ENCODE measurements at regions not wholly inside any gene's neighbourhood (a gene's known extent, or its start where the extent isn't known, plus 50 kb on each side); places are given as distances from the start of the nearest gene placed in this dataset.

DNA sequence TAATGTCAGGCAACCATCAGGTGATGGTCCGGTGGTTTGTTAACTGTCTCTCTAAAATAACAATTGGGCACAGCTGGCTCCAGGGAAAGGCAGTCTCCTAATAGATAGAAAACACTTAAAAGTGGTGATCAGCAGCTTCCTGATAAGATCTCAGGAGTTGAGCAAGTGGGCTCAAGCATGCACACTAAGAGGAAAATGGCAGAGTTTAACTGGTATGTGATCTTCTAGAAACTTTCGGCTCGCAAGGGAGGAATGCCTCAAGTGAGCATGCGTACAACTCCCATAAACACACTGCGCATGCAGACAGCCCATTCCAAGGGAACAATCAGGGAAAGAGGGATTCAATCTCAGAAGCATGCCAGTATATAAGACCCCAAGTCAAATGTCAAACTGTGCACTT, 52.2 kb upstream of the VTCN1 start:
- H3K27ac ChIP-seq = no peak overlapping the region
- ChIA-PET CTCF (no interaction called here), POLR2A (ENCODE audit: low non-redundant PET) (interaction anchor here (0.6 kb wide), 1 partner anchor 1572 kb away, joined by 3 read pairs; no protein-coding TSS in a partner anchor)
- TF ChIP-seq, protein P1, sequence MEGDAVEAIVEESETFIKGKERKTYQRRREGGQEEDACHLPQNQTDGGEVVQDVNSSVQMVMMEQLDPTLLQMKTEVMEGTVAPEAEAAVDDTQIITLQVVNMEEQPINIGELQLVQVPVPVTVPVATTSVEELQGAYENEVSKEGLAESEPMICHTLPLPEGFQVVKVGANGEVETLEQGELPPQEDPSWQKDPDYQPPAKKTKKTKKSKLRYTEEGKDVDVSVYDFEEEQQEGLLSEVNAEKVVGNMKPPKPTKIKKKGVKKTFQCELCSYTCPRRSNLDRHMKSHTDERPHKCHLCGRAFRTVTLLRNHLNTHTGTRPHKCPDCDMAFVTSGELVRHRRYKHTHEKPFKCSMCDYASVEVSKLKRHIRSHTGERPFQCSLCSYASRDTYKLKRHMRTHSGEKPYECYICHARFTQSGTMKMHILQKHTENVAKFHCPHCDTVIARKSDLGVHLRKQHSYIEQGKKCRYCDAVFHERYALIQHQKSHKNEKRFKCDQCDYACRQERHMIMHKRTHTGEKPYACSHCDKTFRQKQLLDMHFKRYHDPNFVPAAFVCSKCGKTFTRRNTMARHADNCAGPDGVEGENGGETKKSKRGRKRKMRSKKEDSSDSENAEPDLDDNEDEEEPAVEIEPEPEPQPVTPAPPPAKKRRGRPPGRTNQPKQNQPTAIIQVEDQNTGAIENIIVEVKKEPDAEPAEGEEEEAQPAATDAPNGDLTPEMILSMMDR (conservative IDR thresholded peaks at IDR 0.05; ENCODE audit: low read depth) = no peak
- DNase-seq (ENCODE audit: low spot score) = no peak

DNA sequence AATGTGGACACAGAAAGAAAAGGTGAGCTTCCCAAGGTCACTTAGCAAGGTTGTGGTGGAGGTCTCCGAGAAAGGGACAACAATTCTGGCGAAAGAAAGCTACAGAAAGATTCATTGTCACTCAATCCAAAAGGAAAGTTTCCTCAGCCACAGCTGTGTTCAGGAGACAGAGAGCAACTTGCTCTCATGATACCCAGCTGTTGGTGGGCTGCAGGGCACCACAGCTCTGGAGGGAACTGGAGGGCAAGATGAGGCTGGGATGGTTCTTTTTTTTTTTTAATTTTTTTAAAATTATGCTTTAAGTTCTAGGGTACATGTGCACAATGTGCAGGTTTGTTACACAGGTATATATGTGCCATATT, 50.7 kb upstream of the VTCN1 start:
- ChIA-PET CTCF (no interaction called here), POLR2A (ENCODE audit: low non-redundant PET) (no interaction called here)
- H3K27ac ChIP-seq = no peak overlapping the region
- TF ChIP-seq, protein P1 (conservative IDR thresholded peaks at IDR 0.05; ENCODE audit: low read depth) = no peak
- DNase-seq (ENCODE audit: low spot score) = no peak

DNA sequence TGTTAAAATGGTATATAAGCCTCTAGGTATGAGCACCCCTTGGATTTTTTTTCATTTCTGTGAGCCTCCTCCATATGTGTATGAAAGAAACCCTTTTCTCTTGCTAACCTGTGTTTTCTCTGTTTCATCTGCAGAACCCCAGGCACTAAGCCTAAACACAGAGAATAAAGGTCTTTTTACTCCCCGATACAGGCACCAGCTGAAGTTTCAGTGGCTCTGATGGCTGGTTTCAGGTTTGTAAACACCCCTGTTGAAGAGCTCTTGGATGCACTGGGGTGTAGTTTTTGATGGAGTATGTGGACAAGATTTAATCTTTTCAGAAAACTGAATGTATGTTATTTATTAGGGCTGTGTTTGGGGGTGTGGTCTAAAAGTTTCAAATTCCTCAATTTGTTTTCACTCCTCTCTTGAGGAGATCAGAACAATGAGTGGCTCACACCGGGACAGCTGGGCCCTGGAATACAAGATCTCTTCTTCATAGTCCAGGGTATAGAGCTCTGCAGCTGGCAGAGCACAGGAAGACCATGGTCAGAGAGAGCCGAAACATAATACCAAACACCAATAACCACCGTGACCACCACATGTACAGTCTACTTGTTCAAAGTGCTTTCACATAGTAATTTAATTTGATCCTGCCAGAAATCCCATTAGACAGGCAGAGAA, 50.2 kb upstream of the VTCN1 start:
- TF ChIP-seq, protein P1 (conservative IDR thresholded peaks at IDR 0.05; ENCODE audit: low read depth) = no peak
- ChIA-PET POLR2A (ENCODE audit: low non-redundant PET) (no interaction called here), CTCF (no interaction called here)
- no peak overlapping the region for H3K27ac ChIP-seq
- DNase-seq (ENCODE audit: low spot score) = no peak

All from RWPE1 (cell line).